ENCODE measurements at regions not wholly inside any gene's neighbourhood (a gene's known extent, or its start where the extent isn't known, plus 50 kb on each side); places are given as distances from the start of the nearest gene placed in this dataset.

GRCh38 chr15:77553695-77554094, 79.0 kb downstream of the LINGO1 start (continued):
- no peak for TF ChIP-seq KLF1 (tag; IDR thresholded peaks at IDR 0.05)

DNA sequence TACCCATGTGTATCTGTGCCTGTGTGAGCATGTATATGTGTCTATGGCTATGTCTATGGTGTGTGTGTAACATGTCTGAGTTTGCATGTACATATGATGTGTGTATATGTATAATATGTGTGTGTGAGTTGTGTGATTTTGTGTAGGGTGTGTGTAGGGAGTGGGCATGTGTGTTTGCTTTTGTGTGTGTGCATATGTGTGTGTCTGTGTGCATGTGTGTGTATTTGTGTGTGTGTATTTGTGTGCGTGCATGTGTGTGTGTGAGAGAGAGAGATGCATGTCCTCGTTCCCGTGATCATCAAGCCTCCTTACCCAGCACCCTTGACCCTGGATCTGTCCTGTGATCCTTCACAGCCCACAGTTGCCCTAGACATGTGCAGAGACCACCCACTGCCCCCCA, 79.5 kb downstream of the LINGO1 start:
- 15% methylated on average over 3 of the region's 3 CpGs for WGBS (ENCODE audit: insufficient coverage, low coverage, missing lambda C conversion rate)
- ATAC-seq = no peak
- no TSS peak for BruUV-seq (replicated peaks)
- in situ Hi-C loops (cut with MboI) = no loop called here
- Histone ChIP-seq H3K9ac (ENCODE audit: insufficient read depth in 1 of 2, low read depth in 2 of 2, low read length in 2 of 2) (no peak overlapping the region), H3K9me3 (replicated peaks; ENCODE audit: control insufficient read depth, insufficient read depth, low read depth, low read length) (no peaks in the 10 kb centered on the region), H3K79me2 (ENCODE audit: control insufficient read depth, insufficient read depth, low read length) (no peaks in the 10 kb centered on the region), H3K9me1 (ENCODE audit: control insufficient read depth, insufficient read depth, low read length) (no peaks in the 10 kb centered on the region), H3K4me1 (replicated peaks in 1 of 2; ENCODE audit: control insufficient read depth in 2 of 2, insufficient read depth in 2 of 2, low read length in 2 of 2) (peaks cover 13 to 15% of the 10 kb centered on the region in 2 experiments; a peak in 4 of 5 replicates), H3K27me3 (ENCODE audit: control insufficient read depth in 2 of 2, insufficient read depth in 2 of 2, low read length in 2 of 2) (peaks cover 0 to 12% of the 10 kb centered on the region in 2 experiments; a peak in 3 of 5 replicates), H2AFZ (ENCODE audit: low read depth, low read length) (no peak overlapping the region), H3K27ac (ENCODE audit: extremely low read depth, low read depth, low read length) (no peak overlapping the region), H3K36me3 (ENCODE audit: control insufficient read depth, insufficient read depth, low read length) (no peaks in the 10 kb centered on the region), H3K4me3 (no peak overlapping the region), H4K20me1 (replicated peaks; ENCODE audit: control insufficient read depth, insufficient read depth, low read length) (peaks cover 2% of the 10 kb centered on the region; the same call in 1 of the 2 replicates), H3K4me2 (ENCODE audit: insufficient read depth, low read length) (no peak overlapping the region)
- intact Hi-C loops (cut with micrococcal nuclease) = no loop called here
- TF ChIP-seq TCF3 (CRISPR knock-in tag; IDR thresholded peaks at IDR 0.05) (no peak), BCL6 (CRISPR knock-in tag; IDR thresholded peaks at IDR 0.05) (no peak), ZSCAN29 (IDR thresholded peaks at IDR 0.05) (no peak), ADNP (tag; IDR thresholded peaks at IDR 0.05) (no peak), SOX6 (IDR thresholded peaks at IDR 0.05) (no peak), KDM1A (IDR thresholded peaks at IDR 0.05) (peak in 1 of 2 experiments; percentile 9; a peak in 1 of 4 replicates)
- ChIA-PET POLR2A (no interaction called here), CTCF (ENCODE audit: low intra/inter-chr PET ratio) (no interaction called here)
- DNase-seq (ENCODE audit: extremely low read depth in 1 of 4, low spot score in 3 of 4) = no peak
- no peak for FAIRE-seq

All from K562 (cell line).